ENCODE measurements at regions not wholly inside any gene's neighbourhood (a gene's known extent, or its start where the extent isn't known, plus 50 kb on each side); places are given as distances from the start of the nearest gene placed in this dataset.

- DNase-seq, result no peak
These were observed 1419.4 kb upstream of the CELF4 start for GRCh38 chr18:38984968-38985367.

GRCh38 chr18:38982072-38982471, 1416.5 kb upstream of the CELF4 start:
- no peak for DNase-seq

GRCh38 chr18:38981389-38981788, 1415.8 kb upstream of the CELF4 start:
- DNase-seq, result peak; percentile 15

GRCh38 chr18:38980420-38980819, 1414.8 kb upstream of the CELF4 start:
- DNase-seq, result no peak

GRCh38 chr18:38972571-38972970, 1407.0 kb upstream of the CELF4 start:
- no peak for DNase-seq

GRCh38 chr18:38971881-38972280, 1406.3 kb upstream of the CELF4 start:
- DNase-seq, result no peak

GRCh38 chr18:38966841-38967240, 1401.2 kb upstream of the CELF4 start:
- no peak for DNase-seq

- no peak for DNase-seq
These were observed 1398.5 kb upstream of the CELF4 start for GRCh38 chr18:38963943-38964660.

- no peak for DNase-seq
These were observed 1396.3 kb upstream of the CELF4 start for GRCh38 chr18:38961880-38962279.

- DNase-seq, result no peak
These were observed 1392.1 kb upstream of the CELF4 start for GRCh38 chr18:38957736-38958135.

- DNase-seq, result no peak
These were observed 1390.5 kb upstream of the CELF4 start for GRCh38 chr18:38956068-38956467.

- DNase-seq, result no peak
These were observed 1386.0 kb upstream of the CELF4 start for GRCh38 chr18:38951633-38952032.

- DNase-seq, result no peak
These were observed 1382.8 kb upstream of the CELF4 start for GRCh38 chr18:38948436-38948835.

GRCh38 chr18:38944446-38945024, 1378.9 kb upstream of the CELF4 start:
- no peak for DNase-seq

- DNase-seq, result no peak
These were observed 1376.3 kb upstream of the CELF4 start for GRCh38 chr18:38941711-38942561.

- no peak for DNase-seq
These were observed 1375.4 kb upstream of the CELF4 start for GRCh38 chr18:38940863-38941531.

GRCh38 chr18:38940475-38940862, 1374.9 kb upstream of the CELF4 start:
- no peak for DNase-seq

- DNase-seq, result no peak
These were observed 1368.4 kb upstream of the CELF4 start for GRCh38 chr18:38933910-38934510.

- no peak for DNase-seq
These were observed 1367.7 kb upstream of the CELF4 start for GRCh38 chr18:38933322-38933721.

GRCh38 chr18:38932752-38933151, 1367.2 kb upstream of the CELF4 start:
- no peak for DNase-seq

- DNase-seq, result no peak
These were observed 1366.1 kb upstream of the CELF4 start for GRCh38 chr18:38931754-38932050.

- DNase-seq, result no peak
These were observed 1365.5 kb upstream of the CELF4 start for GRCh38 chr18:38930881-38931753.

Data from hindlimb muscle (tissue), 1 donor.